CD1c-positive myeloid dendritic cell (primary cell): ENCODE measurements at regions not wholly inside any gene's neighbourhood (a gene's known extent, or its start where the extent isn't known, plus 50 kb on each side); places are given as distances from the start of the nearest gene placed in this dataset.
"Not testable (repeated sequence)": the region's sequence is repeated elsewhere in the genome, so short reads cannot be mapped to it uniquely, and the experiment has no call there.

Source experiments
- DNase-seq: peaks from one replicate; pipeline ENCODE4 v3.0.0-alpha.2; 2016; ENCODE audit errors: extremely low spot score

DNA sequence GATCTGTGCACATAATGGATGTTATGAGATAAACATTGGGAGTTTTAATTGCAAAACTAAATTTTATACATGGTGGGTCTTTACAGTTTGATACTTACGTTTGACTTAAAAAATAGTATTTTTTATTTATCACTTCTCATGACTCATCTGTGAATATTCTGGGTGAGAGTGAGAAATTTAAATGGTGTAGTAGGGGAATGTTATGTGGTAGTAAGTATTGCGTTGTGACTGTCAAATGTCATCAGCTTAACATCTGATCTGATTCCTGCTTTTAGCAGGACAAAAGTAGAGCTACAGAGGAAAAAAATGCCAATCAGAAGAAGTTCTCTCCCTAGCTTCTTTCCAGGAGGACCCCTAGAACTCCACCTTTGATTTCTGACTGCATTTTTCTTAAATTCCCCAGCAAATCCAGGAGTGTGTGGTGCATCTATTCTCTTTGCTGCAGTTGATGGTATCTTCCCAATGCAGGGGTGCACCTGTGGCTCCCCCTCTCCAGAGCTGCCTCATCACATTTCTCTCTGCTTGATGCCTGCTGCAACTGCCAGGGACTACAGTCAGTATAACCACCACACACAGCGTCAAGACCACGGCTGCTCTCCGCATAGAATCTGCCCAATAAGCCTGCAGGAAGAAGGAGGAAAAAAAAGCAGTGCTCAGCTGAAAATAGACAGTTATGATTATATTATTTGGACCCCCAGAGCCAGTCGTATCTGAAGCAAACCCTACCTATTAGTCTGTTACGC lies 151.3 kb upstream of the THUMPD2 start:
- DNase-seq: no peak

DNA sequence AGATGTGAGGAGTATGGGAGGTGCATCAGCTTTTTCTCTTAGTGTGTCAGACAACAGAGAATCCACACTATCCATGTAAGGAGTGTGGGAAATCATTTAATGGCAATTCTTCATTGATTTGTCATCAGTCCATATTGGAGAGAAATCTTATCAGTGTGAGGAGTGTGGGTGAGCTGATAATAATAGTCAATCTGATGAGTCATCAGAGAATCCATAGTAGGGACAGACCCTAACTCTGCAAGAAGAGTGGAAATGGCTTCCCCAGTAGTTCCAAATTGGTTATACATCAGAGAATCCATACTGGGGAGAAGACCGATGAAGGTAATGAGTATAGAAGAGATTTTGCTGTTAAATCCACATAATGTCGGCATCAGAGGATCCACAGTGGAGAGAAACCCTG lies 150.5 kb upstream of the THUMPD2 start:
- DNase-seq: no peak

DNA sequence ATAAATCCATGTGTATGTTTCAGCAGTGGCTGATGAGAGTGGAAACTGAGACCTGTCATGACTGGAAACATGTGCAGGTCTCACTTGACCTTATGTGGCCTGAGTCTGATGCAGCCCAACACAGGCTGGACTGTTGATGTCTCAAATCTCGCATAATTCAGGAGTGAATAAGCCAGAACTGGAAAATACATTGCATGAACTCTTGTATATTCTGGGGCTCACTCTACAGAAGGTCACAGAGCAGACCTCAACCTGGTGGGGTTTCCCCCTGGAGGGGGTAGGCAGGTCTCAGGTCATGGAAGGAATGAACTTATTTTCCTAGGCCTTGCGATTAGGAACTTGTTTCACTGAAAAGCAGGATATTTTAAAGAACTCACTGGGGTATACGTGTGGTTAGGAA lies 146.3 kb upstream of the THUMPD2 start:
- no peak for DNase-seq

DNA sequence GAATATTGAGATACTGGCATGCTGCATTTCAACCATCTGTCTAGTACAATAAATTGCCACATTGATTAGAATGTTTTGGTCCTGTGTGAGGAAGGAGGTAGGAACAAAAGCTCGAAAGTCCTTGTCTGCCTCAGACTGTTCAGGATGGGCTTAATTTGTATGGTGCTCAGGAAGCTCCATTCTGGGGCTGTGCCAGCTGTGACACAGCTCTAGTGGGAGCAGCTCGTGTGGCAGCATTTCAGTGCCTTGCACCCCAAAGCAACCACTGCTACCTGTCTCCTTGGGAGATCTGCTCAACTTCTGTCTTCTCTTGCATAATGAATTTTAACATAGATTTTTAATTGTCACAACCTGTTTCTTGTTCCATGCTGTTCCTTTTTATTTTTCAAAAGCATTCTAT lies 144.4 kb upstream of the THUMPD2 start:
- no peak for DNase-seq

DNA sequence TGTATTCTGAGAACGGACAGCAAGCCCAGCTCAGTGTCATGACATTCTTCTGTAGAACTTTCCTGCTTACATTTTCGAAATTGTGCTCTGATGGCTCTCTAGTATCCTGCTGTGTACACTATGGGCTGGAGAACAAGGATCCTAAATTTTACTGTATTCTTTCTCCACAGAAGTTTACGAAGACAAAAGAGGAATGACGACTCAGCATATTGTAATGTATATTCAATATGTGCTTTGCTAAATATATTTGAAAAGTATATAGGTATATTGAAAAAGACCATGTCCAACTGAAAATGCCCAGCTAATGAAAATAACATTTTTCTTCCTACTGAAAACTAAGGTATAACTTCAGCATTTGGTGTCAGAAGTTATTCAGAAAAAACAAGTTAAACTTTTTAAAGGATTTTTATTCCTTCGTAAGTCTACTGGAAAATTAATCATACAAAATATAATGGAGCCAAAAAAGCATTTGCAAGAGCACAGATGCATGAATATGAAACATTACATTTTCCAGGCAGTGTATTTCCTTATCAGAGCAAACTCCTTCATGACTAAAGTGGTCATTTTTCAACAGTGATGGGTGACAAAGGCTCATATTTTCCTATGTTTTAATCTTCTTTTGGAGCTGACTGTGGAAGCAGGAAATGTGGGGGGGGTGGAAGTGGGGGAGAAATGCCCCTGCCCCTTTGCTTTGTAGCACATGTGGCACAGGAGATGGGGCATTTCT lies 143.8 kb upstream of the THUMPD2 start:
- DNase-seq: no peak

DNA sequence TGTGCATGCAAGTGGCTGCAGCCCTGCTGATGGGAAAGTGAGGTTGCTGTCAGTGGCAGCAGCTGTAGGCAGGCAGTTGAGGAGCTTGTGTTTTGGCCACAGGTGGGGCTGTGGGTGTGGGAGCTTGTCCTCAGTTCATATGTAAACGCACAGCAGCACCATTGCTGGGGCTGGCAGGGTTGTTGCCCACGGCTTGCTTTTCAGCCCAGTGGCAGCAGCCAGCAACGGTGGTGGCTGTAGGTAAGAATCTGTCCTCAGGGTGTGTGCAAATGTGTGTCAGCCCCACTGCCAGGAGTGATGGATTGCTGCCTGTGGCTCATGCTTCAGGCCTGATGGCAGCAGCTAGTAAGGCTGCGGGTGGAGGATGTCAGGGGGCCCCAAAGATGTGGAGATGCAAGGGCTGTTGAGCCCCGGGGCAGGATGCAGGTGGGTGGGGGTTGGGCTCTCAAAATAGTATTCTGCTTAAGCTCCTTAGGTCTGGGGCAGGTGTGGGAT lies 141.3 kb upstream of the THUMPD2 start:
- no peak for DNase-seq

DNA sequence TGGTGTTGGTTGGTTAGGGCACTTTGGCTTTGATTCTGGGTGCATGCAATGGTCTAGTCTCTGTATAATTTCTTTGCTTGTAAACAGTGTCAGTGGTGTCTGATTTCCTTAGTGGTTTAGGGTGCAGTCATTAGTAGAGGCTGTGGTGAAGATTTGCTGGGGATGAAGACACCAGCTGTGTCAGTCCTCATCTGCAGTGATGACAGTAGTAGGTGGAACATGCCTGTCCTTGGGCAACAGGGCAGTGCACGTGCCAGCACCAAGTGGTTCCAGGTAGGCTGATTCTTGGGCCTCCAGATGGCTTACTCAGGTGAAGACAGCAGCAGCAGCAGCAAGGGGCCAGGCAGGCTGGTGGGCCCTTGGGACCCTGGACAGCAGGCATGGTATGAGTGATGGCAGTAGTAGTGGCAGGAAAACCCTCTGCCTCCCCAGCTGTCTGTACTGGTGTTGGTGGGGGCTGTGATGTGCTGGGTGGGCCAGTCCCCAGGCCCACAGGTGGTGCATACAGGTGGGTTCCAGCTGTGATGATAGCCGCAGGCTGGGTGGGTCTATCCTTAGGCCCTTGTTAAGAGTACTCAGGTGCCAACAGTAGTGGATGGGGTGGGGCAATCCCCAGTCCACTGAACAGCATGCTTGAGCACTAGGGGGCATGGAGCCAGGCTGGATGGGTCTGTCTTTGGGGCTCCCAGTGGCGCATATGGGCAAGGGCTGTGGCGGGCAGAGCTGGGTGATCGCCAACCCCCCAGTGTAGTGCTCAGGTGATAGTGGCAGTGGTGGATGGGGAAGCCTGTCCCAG lies 140.7 kb upstream of the THUMPD2 start:
- no peak for DNase-seq

DNA sequence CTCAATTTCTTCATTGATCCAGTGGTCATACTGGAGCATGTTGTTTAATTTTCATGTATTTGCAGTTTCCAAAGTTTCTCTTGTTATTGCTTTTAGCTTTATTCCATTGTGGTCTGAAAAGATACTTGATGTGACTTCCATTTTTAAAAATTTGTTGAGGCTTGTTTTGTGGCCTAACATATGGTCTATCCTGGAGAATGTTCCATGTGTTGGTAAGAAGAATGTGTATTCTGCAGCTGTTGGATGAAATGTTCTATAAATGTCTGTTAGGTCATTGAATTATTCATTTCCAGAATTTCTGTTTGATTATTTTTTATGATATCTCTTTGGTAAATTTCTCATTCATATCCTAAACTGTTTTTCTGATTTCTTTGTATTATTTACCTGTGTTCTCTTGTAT lies 139.8 kb upstream of the THUMPD2 start:
- no peak for DNase-seq

DNA sequence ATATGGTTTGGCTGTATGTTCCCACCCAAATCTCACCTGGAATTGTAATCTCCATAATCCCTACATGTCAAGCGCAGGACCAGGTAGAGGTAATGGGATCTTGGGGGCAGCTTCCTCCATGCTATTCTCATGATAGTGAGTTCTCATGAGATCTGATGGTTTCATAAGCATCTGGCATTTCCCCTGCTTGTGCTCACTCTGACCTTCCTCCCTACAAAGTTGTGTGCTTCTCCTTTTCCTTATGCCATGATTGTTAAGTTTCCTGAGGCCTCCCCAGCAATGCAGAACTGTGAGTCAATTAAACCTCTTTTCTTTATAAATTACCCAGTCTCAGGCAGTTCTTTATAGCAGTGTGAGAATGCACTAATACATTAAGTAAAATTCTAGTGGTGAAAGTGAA lies 138.3 kb upstream of the THUMPD2 start:
- peak; percentile 10 for DNase-seq

DNA sequence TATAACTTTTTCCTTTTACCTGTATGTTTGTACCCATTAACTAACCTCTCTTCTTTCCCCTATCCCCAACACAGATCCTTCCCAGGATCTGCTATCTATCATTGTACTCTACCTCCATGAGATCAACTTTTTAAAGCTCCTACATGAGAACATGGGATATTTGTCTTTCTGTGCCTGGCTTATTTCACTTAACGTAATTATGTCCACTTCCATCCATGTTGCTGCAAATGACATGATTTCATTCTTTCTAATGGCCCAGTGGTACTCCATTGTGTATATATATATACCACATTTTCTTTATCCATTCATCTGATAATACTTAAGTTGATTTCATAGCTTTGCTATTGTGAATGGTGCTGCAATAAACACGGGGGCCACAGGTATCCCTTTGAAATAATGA lies 135.9 kb upstream of the THUMPD2 start:
- no peak for DNase-seq

DNA sequence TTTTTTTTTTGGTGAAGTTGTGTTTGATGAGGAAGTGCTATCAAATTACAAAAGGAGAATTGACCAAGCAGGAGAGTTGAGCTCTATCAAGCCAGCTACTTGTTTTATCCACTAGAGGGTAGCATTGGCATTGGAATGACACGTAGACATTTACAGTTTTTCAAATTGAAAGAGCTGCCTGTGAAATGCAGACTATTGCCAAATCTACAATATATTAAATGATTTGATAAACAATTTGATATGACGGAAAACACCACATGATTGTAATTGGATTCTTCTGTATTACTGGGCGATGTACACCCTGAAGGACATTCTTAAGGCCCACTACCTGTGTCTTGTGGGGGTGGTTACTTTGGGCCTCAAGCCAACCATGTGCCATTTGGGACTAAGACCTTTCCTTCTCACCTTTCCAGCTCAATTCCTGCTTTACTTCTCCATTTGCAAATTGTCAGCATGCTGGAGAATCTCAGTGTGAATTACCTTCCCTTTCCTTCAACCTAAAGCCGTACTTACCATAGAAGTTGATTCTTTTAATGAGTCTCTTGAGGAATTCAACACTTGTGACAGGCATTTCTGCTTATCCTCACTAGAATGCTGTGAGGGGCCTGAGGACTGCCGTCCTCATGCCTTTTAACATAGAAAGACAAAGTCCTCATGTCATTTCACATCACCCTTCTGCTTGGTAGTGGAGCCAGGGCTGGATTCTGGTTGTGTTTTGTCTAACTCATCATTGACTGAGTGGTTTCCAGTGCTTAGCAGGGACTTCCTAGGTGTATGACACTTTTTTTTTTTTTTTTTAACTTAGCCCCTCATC lies 134.8 kb upstream of the THUMPD2 start:
- peak; percentile 76 for DNase-seq

DNA sequence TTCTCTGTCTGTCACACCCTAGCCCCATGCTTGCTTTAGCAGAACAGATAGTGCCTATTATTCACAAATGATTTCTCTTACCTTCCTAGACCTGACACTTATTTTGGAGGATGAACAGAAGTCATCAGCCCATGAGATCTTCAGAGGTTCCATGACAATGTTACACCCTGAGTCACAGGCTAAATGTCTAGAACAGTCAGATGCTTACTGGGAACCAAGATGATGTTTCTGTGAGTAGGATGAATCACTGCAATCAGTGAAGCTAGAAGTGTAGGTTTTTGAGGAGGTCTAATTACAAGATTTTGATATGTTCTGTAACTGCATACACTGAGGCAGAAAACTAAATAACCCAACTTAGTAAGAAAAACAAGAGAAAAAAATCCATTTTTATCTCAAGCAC lies 123.0 kb upstream of the THUMPD2 start:
- no peak for DNase-seq

DNA sequence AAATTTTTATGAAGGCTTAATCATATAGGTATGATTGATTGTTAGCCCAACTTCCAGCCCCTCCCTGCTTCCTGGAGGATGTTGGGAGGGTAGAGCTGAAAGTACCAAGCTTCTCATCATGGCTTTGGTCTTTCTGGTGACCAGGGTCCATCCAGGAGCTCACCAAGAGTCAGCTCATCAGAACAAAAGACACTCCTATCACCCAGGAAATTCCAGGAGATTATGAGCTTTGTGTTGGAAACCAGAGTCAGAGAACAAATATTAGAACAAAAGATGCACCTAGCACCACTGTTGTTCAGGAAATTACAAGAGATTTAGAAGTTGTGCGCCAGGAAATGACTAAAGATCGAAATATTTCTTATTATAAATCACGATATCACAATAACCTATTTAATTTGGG lies 119.9 kb upstream of the THUMPD2 start:
- no peak for DNase-seq

DNA sequence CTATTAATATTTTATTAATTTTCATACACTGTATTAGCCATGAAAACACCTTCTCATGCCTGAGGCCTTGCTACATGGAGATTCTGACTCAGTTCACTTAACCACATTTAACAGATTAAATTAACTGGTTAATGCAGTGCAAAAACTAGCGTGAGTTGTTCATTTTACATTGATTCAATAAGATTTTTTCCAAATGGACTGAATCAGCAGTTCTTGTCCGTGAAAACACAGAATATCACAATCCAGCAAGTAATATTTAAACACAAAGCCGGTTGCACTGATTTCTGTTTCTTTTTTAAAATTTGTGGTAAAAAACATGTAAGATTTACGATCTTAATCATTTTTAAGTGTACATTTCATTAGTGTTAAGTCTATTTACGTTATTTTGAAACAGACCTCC lies 118.2 kb upstream of the THUMPD2 start:
- DNase-seq: no peak

DNA sequence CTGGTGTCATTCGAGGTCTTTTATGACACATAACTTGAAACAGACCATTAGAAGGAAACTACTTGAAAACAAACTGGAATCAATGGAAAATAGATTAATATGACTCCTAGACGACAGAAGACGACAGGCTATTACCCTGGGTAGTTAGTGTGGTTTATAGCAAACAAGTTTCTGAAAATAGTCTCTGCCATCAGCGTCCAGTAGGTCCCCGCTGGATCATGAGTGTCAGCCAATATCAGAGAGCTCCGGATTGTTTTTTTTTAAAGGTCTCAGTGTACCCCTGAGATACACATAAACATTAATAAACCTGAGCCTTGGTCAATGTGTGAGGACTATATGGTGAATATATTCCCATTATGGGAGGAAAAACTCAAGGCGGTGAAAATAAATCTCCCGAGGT lies 115.0 kb upstream of the THUMPD2 start:
- DNase-seq: no peak

DNA sequence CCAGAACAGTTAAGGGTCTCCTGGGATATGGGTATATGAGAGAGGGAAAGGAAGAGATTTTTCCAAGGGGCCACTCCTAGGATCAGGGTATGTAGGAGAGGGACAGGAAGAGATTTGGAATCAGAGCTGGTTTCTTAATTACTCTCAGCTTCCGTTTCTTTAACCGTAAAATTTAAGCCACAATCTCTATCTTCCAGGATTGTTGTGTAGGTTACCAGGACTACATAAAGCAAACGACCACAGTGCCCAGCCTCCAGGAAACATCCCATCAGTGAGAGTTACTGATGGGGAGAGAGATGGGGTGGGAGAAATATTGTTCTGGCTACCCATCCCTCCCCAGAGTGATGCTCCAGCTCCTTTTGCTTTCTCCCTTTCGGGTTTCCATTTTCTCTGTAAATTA lies 114.6 kb upstream of the THUMPD2 start:
- no peak for DNase-seq

DNA sequence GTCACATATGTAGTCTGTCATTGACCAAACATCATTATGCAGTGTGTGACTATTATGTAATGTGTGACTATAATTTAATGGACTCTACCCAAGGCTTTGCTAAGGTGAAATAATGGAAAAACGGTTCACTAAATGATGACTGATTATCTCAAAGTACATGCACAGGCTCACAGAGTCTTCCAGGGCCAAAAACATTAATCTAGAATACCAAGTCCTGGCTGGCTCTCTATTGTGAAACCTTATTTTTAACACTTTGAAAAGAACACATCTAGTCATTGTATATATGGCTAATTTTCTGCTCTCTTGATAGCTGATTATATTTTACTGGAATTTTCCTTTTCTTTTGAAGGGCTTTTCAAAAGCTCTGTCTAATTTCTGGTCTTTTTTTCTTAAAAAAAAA lies 102.9 kb upstream of the THUMPD2 start:
- DNase-seq: no peak

DNA sequence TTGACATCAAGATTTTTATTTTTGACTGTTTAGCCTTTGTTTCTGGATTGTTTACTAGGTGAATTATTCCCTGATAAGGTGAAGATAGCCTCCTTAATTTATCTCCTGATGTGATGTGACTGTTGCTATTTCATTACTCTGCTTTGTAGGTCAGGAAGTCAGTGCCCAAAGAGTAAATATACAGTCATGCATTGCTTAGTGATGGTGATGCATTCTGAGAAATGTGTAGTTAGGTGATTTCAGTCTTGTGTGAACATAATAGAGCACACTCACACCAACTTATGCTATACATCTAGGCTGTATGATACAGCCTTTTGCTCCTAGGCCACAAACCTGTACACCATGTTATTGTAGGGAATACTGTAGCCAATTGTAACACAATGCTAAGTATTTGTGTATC lies 102.4 kb upstream of the THUMPD2 start:
- DNase-seq: no peak

DNA sequence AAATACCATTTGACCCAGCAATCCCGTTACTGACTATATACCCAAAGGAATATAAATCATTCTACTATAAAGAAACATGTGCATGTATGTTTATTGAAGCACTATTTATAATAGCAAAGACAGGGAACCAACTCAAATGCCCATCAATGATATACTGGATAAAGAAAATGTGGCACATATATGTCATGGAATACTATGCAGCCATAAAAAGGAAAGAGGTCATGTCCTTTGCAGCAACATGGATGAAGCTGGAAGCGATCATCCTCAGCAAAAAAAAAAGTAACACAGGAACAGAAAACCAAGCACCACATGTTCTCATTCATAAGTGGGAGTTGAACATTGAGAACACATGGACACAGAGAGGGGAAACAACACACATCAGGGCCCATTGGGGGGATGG lies 99.9 kb upstream of the THUMPD2 start:
- DNase-seq: not testable (repeated sequence)

DNA sequence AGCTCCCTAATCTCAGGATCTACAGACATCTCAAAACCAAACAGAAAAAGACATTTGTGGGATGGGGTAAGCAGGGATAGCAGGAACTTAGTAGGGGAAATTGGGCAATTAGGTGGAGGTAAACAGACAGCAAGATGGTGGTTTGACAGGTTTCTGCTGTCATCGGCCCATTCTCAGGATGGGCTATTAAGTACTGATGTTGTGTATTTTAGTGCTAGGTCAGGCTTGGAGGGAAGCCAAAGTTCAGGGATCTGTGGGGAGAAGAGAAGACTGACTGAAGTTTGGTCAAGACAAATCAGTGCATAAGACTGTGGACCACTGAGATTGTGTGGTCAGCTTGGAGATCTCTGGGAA lies 96.8 kb upstream of the THUMPD2 start:
- DNase-seq: no peak

DNA sequence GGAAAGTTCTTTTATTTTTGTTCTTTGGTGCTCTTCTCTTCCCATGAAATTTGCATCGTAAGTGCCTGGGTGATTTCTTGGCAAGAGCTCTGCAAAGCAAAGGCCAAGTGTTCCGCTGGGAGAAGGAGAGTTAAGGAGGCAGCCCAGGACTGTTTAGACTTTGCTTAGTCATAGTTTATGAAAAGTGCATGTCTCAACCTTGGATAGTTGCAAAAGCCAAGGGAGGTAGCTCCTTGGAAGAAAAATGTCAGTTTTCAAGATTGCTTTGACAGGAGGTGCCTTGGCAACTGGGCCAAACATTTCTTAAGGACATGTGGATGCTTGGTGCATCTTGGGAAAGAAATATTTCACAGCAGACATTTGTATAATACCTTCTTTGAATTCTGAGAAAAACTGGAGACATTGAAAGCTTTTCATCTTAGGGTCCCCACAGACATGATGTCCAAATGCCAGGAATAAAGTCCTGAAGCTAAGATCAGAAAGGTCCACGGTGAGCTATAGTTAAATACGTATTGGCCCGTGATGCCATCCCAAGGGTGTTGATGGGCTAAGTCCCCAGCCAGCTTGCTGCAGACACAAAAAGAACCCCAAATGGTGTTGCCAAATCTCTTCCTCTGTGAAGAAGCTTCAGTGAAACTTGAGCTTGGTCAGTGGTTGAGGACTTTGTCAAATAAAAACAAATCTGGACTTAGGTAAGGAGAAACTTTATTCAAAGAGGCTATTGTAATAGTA lies 96.3 kb upstream of the THUMPD2 start:
- no peak for DNase-seq
